ENCODE measurements at regions not wholly inside any gene's neighbourhood (a gene's known extent, or its start where the extent isn't known, plus 50 kb on each side); places are given as distances from the start of the nearest gene placed in this dataset.

DNA sequence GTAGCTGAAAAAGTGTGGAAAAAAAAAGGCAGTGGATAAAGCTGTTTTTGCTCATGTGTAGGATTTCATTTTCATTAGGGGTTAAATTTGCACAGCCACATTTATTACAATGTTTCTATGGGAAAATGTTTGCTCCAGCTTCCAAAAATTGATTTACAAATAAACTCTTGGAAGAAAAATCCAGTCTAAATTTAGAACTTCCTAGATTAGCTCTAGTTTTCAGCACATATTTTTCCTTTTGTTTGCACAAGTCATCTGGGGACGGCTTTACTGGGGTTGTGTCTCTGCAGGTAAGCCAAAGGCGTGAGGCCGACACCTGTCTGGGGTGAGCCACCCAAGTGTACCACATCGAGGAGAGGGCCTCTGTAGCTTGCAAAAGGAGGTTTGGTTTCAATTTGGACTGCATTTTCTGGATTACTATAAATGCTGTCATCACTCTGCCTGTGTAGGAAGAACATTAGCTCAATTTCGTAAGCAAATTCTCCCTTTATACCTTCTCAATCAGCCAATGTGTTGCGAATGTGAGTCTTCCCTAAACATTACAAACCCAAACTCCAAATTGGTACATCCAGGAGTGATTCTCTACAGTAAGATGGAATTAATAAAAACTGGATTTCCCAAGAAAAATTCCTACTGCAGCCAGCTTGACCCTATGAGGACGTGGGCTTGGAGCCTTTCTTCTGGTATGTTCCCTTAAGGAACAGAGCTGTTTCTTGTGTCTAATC, 89.5 kb upstream of the ZNF438 start:
- TF ChIP-seq CTCF (IDR thresholded peaks at IDR 0.05) (no peak), EP300 (IDR thresholded peaks at IDR 0.05) (no peak), POLR2A (IDR thresholded peaks at IDR 0.05) (no peak), POLR2AphosphoS5 (IDR thresholded peaks at IDR 0.05) (no peak)
- H3K36me3 ChIP-seq: no peaks in the 10 kb centered on the region
- DNase-seq (no peak), ATAC-seq (ENCODE audit: low FRiP score in 2 of 2) (no peak)
- H3K27me3 ChIP-seq: no peaks in the 10 kb centered on the region
- 73 to 74% methylated on average over 7 of the region's 7 CpGs for WGBS, 2 donors
- peaks cover 0 to 6% (median 2%) of the 10 kb centered on the region in 4 donors for H3K4me1 ChIP-seq
- no peak overlapping the region for H3K4me3 ChIP-seq
- no peak overlapping the region for H3K27ac ChIP-seq
- H3K9me3 ChIP-seq: no peaks in the 10 kb centered on the region

DNA sequence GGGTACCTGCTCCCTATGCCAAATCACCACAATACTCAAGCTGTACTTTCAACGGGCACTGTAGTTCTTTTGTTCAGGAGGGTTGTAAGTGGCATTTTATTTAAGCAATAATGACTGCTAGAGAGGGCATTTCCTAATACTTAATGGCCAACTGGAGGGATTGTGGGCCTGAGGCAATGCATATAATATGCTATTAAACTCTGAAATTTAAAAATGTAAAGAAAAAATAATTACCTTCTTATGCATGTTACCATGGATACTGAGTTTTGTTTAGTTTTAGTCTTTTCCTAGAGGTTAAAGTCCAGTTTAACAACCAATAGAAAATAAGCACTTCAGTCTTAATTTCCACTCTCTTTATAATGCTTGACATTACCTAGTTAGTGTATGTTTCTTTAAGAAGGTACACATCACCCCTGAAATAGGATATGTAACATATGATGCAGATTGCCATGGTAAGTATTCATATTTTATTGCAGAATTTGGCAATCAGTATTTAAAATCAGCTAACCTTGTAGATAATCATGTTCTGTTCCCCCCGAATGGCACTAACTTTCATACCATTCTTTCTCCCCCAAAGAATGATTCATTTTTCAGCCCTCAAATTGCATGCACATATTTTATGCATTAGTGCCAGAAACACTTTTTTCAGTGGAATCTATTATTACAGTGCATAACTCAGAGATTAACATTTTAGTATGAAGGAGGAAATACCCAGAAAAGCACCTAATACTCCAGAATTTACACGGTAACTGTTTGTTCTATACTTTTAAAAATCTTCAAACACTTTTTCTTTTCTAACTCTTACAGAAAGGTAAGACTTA, 90.3 kb upstream of the ZNF438 start:
- peaks cover 0 to 6% (median 2%) of the 10 kb centered on the region in 4 donors for H3K4me1 ChIP-seq
- TF ChIP-seq EP300 (IDR thresholded peaks at IDR 0.05): no peak
- TF ChIP-seq CTCF (IDR thresholded peaks at IDR 0.05): no peak
- TF ChIP-seq POLR2A (IDR thresholded peaks at IDR 0.05): no peak
- no peak for TF ChIP-seq POLR2AphosphoS5 (IDR thresholded peaks at IDR 0.05)
- 72 to 77% methylated on average over 3 of the region's 3 CpGs for WGBS, 2 donors
- H3K27me3 ChIP-seq: no peaks in the 10 kb centered on the region
- no peak for ATAC-seq (ENCODE audit: low FRiP score in 2 of 2)
- DNase-seq: no peak
- H3K27ac ChIP-seq: no peak overlapping the region
- no peaks in the 10 kb centered on the region for H3K36me3 ChIP-seq
- no peak overlapping the region for H3K4me3 ChIP-seq
- no peaks in the 10 kb centered on the region for H3K9me3 ChIP-seq

DNA sequence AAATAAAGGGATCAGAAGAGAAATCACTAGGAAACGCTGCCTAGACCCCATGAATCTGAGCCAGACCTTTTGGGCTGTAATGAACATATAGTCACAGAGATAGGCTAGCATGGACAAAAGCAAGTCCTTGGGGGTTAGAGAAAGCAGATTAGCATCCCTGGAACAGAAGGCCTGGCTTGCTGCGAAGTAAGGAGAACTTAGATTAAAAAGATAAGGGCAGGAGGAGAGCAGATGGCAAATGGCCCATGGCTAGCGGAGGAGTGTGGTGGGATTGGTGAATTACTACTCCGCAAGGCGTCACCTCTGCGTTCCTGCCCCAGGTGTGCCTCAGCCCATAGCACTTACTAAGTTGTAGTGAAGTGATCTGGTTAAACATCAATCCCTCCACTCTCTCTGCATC, 92.3 kb upstream of the ZNF438 start:
- TF ChIP-seq EP300 (IDR thresholded peaks at IDR 0.05): no peak
- no peak for TF ChIP-seq CTCF (IDR thresholded peaks at IDR 0.05)
- no peak for TF ChIP-seq POLR2AphosphoS5 (IDR thresholded peaks at IDR 0.05)
- no peak for TF ChIP-seq POLR2A (IDR thresholded peaks at IDR 0.05)
- WGBS, 2 donors: 82 to 89% methylated on average over 6 of the region's 6 CpGs
- H3K9me3 ChIP-seq: no peaks in the 10 kb centered on the region
- no peak overlapping the region for H3K4me3 ChIP-seq
- no peaks in the 10 kb centered on the region for H3K36me3 ChIP-seq
- no peak for ATAC-seq (ENCODE audit: low FRiP score in 2 of 2)
- H3K27me3 ChIP-seq: no peaks in the 10 kb centered on the region
- no peak overlapping the region for H3K27ac ChIP-seq
- H3K4me1 ChIP-seq: peaks cover 0 to 6% (median 2%) of the 10 kb centered on the region in 4 donors
- DNase-seq: no peak

- H3K27me3 ChIP-seq: no peaks in the 10 kb centered on the region
- no peak overlapping the region for H3K27ac ChIP-seq
- no peaks in the 10 kb centered on the region for H3K9me3 ChIP-seq
- no peak overlapping the region for H3K4me3 ChIP-seq
- DNase-seq (no peak), ATAC-seq (ENCODE audit: low FRiP score in 2 of 2) (no peak)
- no peak for TF ChIP-seq EP300 (IDR thresholded peaks at IDR 0.05)
- TF ChIP-seq CTCF (IDR thresholded peaks at IDR 0.05): no peak
- TF ChIP-seq POLR2A (IDR thresholded peaks at IDR 0.05): no peak
- no peak for TF ChIP-seq POLR2AphosphoS5 (IDR thresholded peaks at IDR 0.05)
- WGBS, 2 donors: 85 to 86% methylated on average over 5 of the region's 5 CpGs
- H3K4me1 ChIP-seq: peaks cover 0 to 8% (median 3%) of the 10 kb centered on the region in 4 donors
- H3K36me3 ChIP-seq: no peaks in the 10 kb centered on the region
These were observed 93.2 kb upstream of the ZNF438 start for GRCh38 chr10:31124852-31125251.
